WERI-Rb-1 (cell line): ENCODE measurements at regions not wholly inside any gene's neighbourhood (a gene's known extent, or its start where the extent isn't known, plus 50 kb on each side); places are given as distances from the start of the nearest gene placed in this dataset.

Experiments used
- DNase-seq: peaks from one replicate; pipeline ENCODE4 v3.0.0-alpha.2; 2020
- H3K27ac ChIP-seq: fragments of 250-450 bp; sonication (Bioruptor Pico); 2 replicates; pipeline ENCODE4 v1.5.1; 2020; ENCODE audit warnings: mild to moderate bottlenecking, moderate library complexity
- H3K27me3 ChIP-seq: fragments of 250-450 bp; sonication (Bioruptor Pico); 2 replicates; pipeline ENCODE4 v1.5.1; 2021; ENCODE audit warnings: mild to moderate bottlenecking, low read depth, moderate library complexity; ENCODE audit not compliant: insufficient read depth, severe bottlenecking
- H3K36me3 ChIP-seq: fragments of 250-450 bp; sonication (Bioruptor Pico); 2 replicates; pipeline ENCODE4 v1.5.1; 2020; ENCODE audit warnings: mild to moderate bottlenecking, moderate library complexity
- H3K4me3 ChIP-seq: 2 replicates; pipeline ENCODE4 v1.5.1; 2011; ENCODE audit warnings: low read depth, mild to moderate bottlenecking, control low read depth, low read length
- H3K9me3 ChIP-seq: fragments of 250-450 bp; sonication (Bioruptor Pico); 2 replicates; pipeline ENCODE4 v1.5.1; 2021; ENCODE audit warnings: mild to moderate bottlenecking, moderate library complexity; ENCODE audit not compliant: severe bottlenecking
- CTCF ChIP-seq: IDR thresholded peaks from 2 replicates; pipeline ENCODE4 v1.5.1; 2011; ENCODE audit warnings: low read depth, mild to moderate bottlenecking, control low read depth, inconsistent platforms, low read length

- Histone ChIP-seq H3K27ac (no peak overlapping the region), H3K9me3 (no peaks in the 10 kb centered on the region), H3K27me3 (no peaks in the 10 kb centered on the region), H3K36me3 (no peaks in the 10 kb centered on the region), H3K4me3 (no peak overlapping the region)
- DNase-seq = no peak
- TF ChIP-seq CTCF = no peak
Observed at GRCh38 chr18:51821610-51822009, 518.4 kb upstream of the DCC start.

GRCh38 chr18:51824746-51825145 is 515.3 kb upstream of the DCC start:
- no peaks in the 10 kb centered on the region for H3K27me3 ChIP-seq
- no peak for DNase-seq
- H3K36me3 ChIP-seq = no peaks in the 10 kb centered on the region
- H3K4me3 ChIP-seq = no peak overlapping the region
- H3K9me3 ChIP-seq = peaks cover 6% of the 10 kb centered on the region
- no peak for TF ChIP-seq CTCF
- no peak overlapping the region for H3K27ac ChIP-seq

- Histone ChIP-seq H3K36me3 (no peaks in the 10 kb centered on the region), H3K4me3 (no peak overlapping the region), H3K27ac (no peak overlapping the region), H3K27me3 (no peaks in the 10 kb centered on the region), H3K9me3 (peaks cover 4% of the 10 kb centered on the region)
- TF ChIP-seq CTCF = no peak
- DNase-seq = no peak
Observed at GRCh38 chr18:51833850-51834249, 506.1 kb upstream of the DCC start.

- DNase-seq = no peak
- H3K9me3 ChIP-seq = peaks cover 7% of the 10 kb centered on the region
- H3K27me3 ChIP-seq = no peaks in the 10 kb centered on the region
- no peaks in the 10 kb centered on the region for H3K36me3 ChIP-seq
- H3K4me3 ChIP-seq = no peak overlapping the region
- TF ChIP-seq CTCF = no peak
- H3K27ac ChIP-seq = no peak overlapping the region
Observed at GRCh38 chr18:51848702-51849101, 491.3 kb upstream of the DCC start.

- no peaks in the 10 kb centered on the region for H3K27me3 ChIP-seq
- H3K27ac ChIP-seq = no peak overlapping the region
- no peak for TF ChIP-seq CTCF
- H3K36me3 ChIP-seq = no peaks in the 10 kb centered on the region
- no peak for DNase-seq
- no peak overlapping the region for H3K4me3 ChIP-seq
- peaks cover 3% of the 10 kb centered on the region for H3K9me3 ChIP-seq
Observed at GRCh38 chr18:51852681-51853080, 487.3 kb upstream of the DCC start.

- TF ChIP-seq CTCF = no peak
- Histone ChIP-seq H3K27ac (no peak overlapping the region), H3K36me3 (no peaks in the 10 kb centered on the region), H3K9me3 (no peaks in the 10 kb centered on the region), H3K4me3 (no peak overlapping the region), H3K27me3 (no peaks in the 10 kb centered on the region)
- DNase-seq = peak; percentile 65
Observed at GRCh38 chr18:51857989-51858388, 482.0 kb upstream of the DCC start.
